Keratinocyte (primary cell): ENCODE measurements at regions not wholly inside any gene's neighbourhood (a gene's known extent, or its start where the extent isn't known, plus 50 kb on each side); places are given as distances from the start of the nearest gene placed in this dataset.

Experiments used
- DNase-seq: peaks from one replicate; pipeline ENCODE4 v3.0.0-alpha.2; 2011; ENCODE audit warnings: low read depth, missing footprints, low spot score
- FAIRE-seq: peaks from 2 replicates; lab custom pipeline; 2011; peaks lifted over from hg19 to GRCh38; lab: Jason Lieb, UNC
- H2AFZ ChIP-seq: 2 replicates; pipeline ENCODE4 v1.6.0; 2012; ENCODE audit warnings: low read length, control low read depth, inconsistent platforms; ENCODE audit not compliant: control insufficient read depth
- H3K27ac ChIP-seq: 2 replicates; pipeline ENCODE4 v1.5.1; 2011; ENCODE audit warnings: low read length; ENCODE audit not compliant: control insufficient read depth, insufficient read depth
- H3K27me3 ChIP-seq: 3 replicates; pipeline ENCODE4 v1.6.0; 2011; ENCODE audit warnings: low read length; ENCODE audit not compliant: control insufficient read depth, insufficient read depth; ENCODE audit errors: extremely low read depth
- H3K36me3 ChIP-seq, 2 experiments: 2 replicates in 1 of 2; 3 replicates in 1 of 2; pipeline ENCODE4 v1.5.1; 2011; ENCODE audit warnings: low read length in 2 of 2, mild to moderate bottlenecking in 1 of 2; ENCODE audit not compliant: control insufficient read depth in 2 of 2, insufficient read depth in 2 of 2; ENCODE audit errors: extremely low read depth in 1 of 2
- H3K4me1 ChIP-seq: 3 replicates; pipeline ENCODE4 v1.5.1; 2011; ENCODE audit warnings: low read length; ENCODE audit not compliant: control insufficient read depth, insufficient read depth; ENCODE audit errors: extremely low read depth
- H3K4me2 ChIP-seq: 3 replicates; pipeline ENCODE4 v1.6.0; 2011; ENCODE audit warnings: low read depth, low read length; ENCODE audit not compliant: control insufficient read depth, insufficient read depth; ENCODE audit errors: extremely low read depth
- H3K4me3 ChIP-seq, 3 experiments: fragments of 200-600 bp in 1 of 3; sonication (generic) in 1 of 3; 2 replicates in 2 of 3; 3 replicates in 1 of 3; pipeline ENCODE4 v1.5.1; 2011 to 2016; ENCODE audit warnings: low read length in 3 of 3, mild to moderate bottlenecking in 3 of 3, control low read depth in 2 of 3, inconsistent platforms in 1 of 3, low read depth in 1 of 3, mixed read lengths in 1 of 3, mixed run types in 1 of 3, moderate library complexity in 1 of 3; ENCODE audit not compliant: control insufficient read depth in 2 of 3, insufficient read depth in 2 of 3; ENCODE audit errors: extremely low read depth in 1 of 3
- H3K79me2 ChIP-seq: 2 replicates; pipeline ENCODE4 v1.6.0; 2012; ENCODE audit warnings: low read length; ENCODE audit not compliant: control insufficient read depth, insufficient read depth
- H3K9ac ChIP-seq: 3 replicates; pipeline ENCODE4 v1.6.0; 2011; ENCODE audit warnings: low read length; ENCODE audit not compliant: control insufficient read depth, insufficient read depth; ENCODE audit errors: extremely low read depth
- H3K9me1 ChIP-seq: 3 replicates; pipeline ENCODE4 v1.6.0; 2011; ENCODE audit warnings: low read length; ENCODE audit not compliant: control insufficient read depth, insufficient read depth; ENCODE audit errors: extremely low read depth
- H3K9me3 ChIP-seq: 2 replicates; pipeline ENCODE4 v1.5.1; 2012; ENCODE audit warnings: low read depth, low read length; ENCODE audit not compliant: control insufficient read depth
- H4K20me1 ChIP-seq: 3 replicates; pipeline ENCODE4 v1.6.0; 2011; ENCODE audit warnings: low read length; ENCODE audit not compliant: control insufficient read depth, insufficient read depth; ENCODE audit errors: extremely low read depth
- CTCF ChIP-seq, 3 experiments: IDR thresholded peaks in 1 of 3; conservative IDR thresholded peaks in 1 of 3; optimal IDR thresholded peaks in 1 of 3; 2 replicates in 2 of 3; 3 replicates in 1 of 3; pipeline versions ENCODE3 to v1.5.1; 2011; ENCODE audit warnings: low read length in 3 of 3, mild to moderate bottlenecking in 3 of 3, moderate library complexity in 2 of 3, control low read depth in 1 of 3, inconsistent platforms in 1 of 3; ENCODE audit not compliant: insufficient read depth in 2 of 3; ENCODE audit errors: extremely low read depth in 1 of 3
- EZH2 ChIP-seq: IDR thresholded peaks from one replicate; pipeline ENCODE4 v1.6.1; 2012; ENCODE audit warnings: inconsistent platforms, mild to moderate bottlenecking, low read length, moderate library complexity
- dilution Hi-C: fragments of 300-500 bp; cut with MboI; formaldehyde crosslinking; loops from one replicate; pipeline ENCODE4 v1.7.0; 2020; ENCODE audit warnings: low sequenced_read_pairs; ENCODE audit not compliant: extremely low pct_ligation_motif_present

- no peak overlapping the region for H2AFZ ChIP-seq
- no peak overlapping the region for H3K27ac ChIP-seq
- H3K9ac ChIP-seq, result no peak overlapping the region
- TF ChIP-seq CTCF (optimal IDR thresholded peaks at IDR 0.05 in 1 of 3, IDR thresholded peaks at IDR 0.05 in 1 of 3, conservative IDR thresholded peaks at IDR 0.05 in 1 of 3; ENCODE audit: extremely low read depth in 1 of 3, insufficient read depth in 2 of 3, low read length in 3 of 3), result no peak
- H3K36me3 ChIP-seq, result no peaks in the 10 kb centered on the region
- H4K20me1 ChIP-seq, result no peaks in the 10 kb centered on the region
- H3K27me3 ChIP-seq, result no peaks in the 10 kb centered on the region
- DNase-seq, result no peak
- no peaks in the 10 kb centered on the region for H3K79me2 ChIP-seq
- peaks cover 13% of the 10 kb centered on the region for H3K4me1 ChIP-seq
- no peak overlapping the region for H3K4me3 ChIP-seq
- H3K9me1 ChIP-seq, result no peaks in the 10 kb centered on the region
- H3K9me3 ChIP-seq, result no peaks in the 10 kb centered on the region
- FAIRE-seq, result no peak
- no peak overlapping the region for H3K4me2 ChIP-seq
- dilution Hi-C loops, result no loop called here
Measured at GRCh38 chr7:17588730-17589129, 290.3 kb downstream of the AHR start.

- no peak overlapping the region for H3K9ac ChIP-seq
- H2AFZ ChIP-seq, result no peak overlapping the region
- H3K9me3 ChIP-seq, result no peaks in the 10 kb centered on the region
- DNase-seq, result no peak
- no peak for FAIRE-seq
- TF ChIP-seq EZH2 (no peak), CTCF (optimal IDR thresholded peaks at IDR 0.05 in 1 of 3, IDR thresholded peaks at IDR 0.05 in 1 of 3, conservative IDR thresholded peaks at IDR 0.05 in 1 of 3; ENCODE audit: extremely low read depth in 1 of 3, insufficient read depth in 2 of 3, low read length in 3 of 3) (no peak)
- no peaks in the 10 kb centered on the region for H3K27me3 ChIP-seq
- H3K4me2 ChIP-seq, result no peak overlapping the region
- no peaks in the 10 kb centered on the region for H4K20me1 ChIP-seq
- no peak overlapping the region for H3K27ac ChIP-seq
- dilution Hi-C loops, result no loop called here
- H3K9me1 ChIP-seq, result no peaks in the 10 kb centered on the region
- no peaks in the 10 kb centered on the region for H3K79me2 ChIP-seq
- no peaks in the 10 kb centered on the region for H3K36me3 ChIP-seq
- H3K4me1 ChIP-seq, result peaks cover 6% of the 10 kb centered on the region
- no peak overlapping the region for H3K4me3 ChIP-seq
Measured at GRCh38 chr7:17589671-17590070, 291.2 kb downstream of the AHR start.
